Tibial nerve (tissue), 4 donors: ENCODE measurements at regions not wholly inside any gene's neighbourhood (a gene's known extent, or its start where the extent isn't known, plus 50 kb on each side); places are given as distances from the start of the nearest gene placed in this dataset.
"Not testable (repeated sequence)": the region's sequence is repeated elsewhere in the genome, so short reads cannot be mapped to it uniquely, and the experiment has no call there.

Source experiments
- DNase-seq, 2 donors: peaks; one replicate each; pipeline ENCODE4 v3.0.0-alpha.2; 2019; ENCODE audit warnings: low spot score in 2 of 2
- H3K27ac ChIP-seq, 4 donors: fragments of 200-600 bp; sonication (generic) in 3 of 4; one replicate each; pipeline ENCODE4 v1.5.1; 2017 to 2019; ENCODE audit warnings: mild to moderate bottlenecking in 1 of 4
- H3K27me3 ChIP-seq, 2 donors: fragments of 200-600 bp; sonication (generic) in 1 of 2; one replicate each; pipeline versions ENCODE4 v1.5.1 to v1.6.0; 2017 to 2019
- H3K36me3 ChIP-seq, 3 donors: fragments of 200-600 bp; sonication (generic); one replicate each; pipeline ENCODE4 v1.5.1; 2018 to 2019
- H3K4me1 ChIP-seq, 4 donors: fragments of 200-600 bp; sonication (generic) in 3 of 4; one replicate each; pipeline ENCODE4 v1.5.1; 2017 to 2019
- H3K4me3 ChIP-seq, 4 donors: fragments of 200-600 bp; sonication (generic) in 3 of 4; one replicate each; pipeline ENCODE4 v1.5.1; 2017 to 2019; ENCODE audit warnings: mild to moderate bottlenecking in 1 of 4, moderate library complexity in 1 of 4
- H3K9me3 ChIP-seq, 4 donors: fragments of 200-600 bp; sonication (generic) in 3 of 4; one replicate each; pipeline ENCODE4 v1.5.1; 2017 to 2019
- WGBS, 2 donors: methylation state at CpG; one replicate each; pipeline ENCODE4 v1.1.5; 2018; 5-methylcytosine and 5-hydroxymethylcytosine counted together

DNA sequence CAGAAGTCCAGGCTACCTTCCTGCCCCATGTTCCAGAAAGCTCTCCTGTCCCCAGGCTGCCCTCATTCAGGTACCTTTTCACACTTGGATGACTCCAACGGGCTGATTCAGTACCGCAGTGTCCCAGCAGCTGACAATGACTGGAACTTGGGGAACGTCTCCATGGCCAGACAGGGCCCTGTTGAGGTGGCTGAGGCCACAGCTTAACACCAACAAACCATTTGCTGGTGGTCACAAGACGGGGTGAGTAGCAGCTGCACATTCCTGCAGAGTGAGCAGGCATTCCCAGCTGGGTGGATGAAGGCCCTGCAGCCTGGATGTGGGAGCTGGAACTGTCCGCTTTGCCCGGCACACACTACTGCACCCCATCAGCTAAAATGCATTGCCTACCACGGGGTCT lies 4481.3 kb upstream of the TPTE start:
- not testable (repeated sequence) for H3K4me3 ChIP-seq, H3K27me3 ChIP-seq, DNase-seq, H3K9me3 ChIP-seq, H3K27ac ChIP-seq, H3K4me1 ChIP-seq, H3K36me3 ChIP-seq
- no CpG with 5 or more reads among the region's 7 CpGs for WGBS, 2 donors

DNA sequence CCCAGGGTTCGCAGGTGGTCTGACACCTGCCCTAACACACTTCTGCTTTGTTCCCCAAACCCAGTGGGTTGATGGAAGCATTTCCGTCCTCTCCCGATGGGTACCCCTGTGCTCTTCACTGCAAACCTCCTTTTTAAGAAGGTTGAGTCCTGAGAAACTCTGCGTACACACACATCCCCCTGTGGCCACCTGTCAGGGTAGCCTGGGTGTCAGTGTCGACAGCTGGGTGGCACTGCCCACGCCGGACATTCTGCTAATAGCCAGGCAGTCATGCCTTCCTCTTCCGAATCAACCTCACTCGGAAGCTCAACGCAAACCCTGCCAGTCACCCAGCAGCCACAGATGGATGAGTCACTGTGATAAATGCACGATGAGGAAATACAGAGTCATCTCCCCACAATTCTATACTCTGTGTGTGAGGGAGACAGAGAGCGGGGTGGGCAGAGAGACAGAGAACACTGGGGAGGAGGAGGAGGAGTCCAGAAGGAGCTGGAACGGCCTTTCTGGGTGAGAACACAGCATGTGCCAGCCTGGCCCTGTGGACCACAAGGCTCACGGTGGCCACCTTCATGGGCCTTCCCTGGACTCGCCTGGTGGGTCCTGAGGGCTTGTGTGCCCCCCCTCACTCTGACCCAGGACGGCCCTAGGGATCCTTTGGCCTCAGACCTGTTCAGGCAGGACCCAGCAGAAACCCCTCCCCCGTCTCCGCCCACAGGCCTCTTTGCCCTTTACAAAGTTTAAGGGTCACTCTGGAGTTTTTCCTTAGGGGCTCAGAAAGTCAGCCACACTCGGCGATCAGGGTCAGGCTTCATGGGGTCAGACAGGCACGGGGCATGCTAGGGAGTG lies 4477.7 kb upstream of the TPTE start:
- not testable (repeated sequence) for H3K27ac ChIP-seq, H3K9me3 ChIP-seq, H3K4me1 ChIP-seq, DNase-seq, H3K4me3 ChIP-seq, H3K27me3 ChIP-seq, H3K36me3 ChIP-seq
- WGBS, 2 donors: no CpG with 5 or more reads among the region's 21 CpGs

- H3K36me3 ChIP-seq, DNase-seq: not testable (repeated sequence)
- no CpG with 5 or more reads among the region's 13 CpGs for WGBS, 2 donors
Observed at GRCh38 chr21:6044695-6045094, 4476.7 kb upstream of the TPTE start.

DNA sequence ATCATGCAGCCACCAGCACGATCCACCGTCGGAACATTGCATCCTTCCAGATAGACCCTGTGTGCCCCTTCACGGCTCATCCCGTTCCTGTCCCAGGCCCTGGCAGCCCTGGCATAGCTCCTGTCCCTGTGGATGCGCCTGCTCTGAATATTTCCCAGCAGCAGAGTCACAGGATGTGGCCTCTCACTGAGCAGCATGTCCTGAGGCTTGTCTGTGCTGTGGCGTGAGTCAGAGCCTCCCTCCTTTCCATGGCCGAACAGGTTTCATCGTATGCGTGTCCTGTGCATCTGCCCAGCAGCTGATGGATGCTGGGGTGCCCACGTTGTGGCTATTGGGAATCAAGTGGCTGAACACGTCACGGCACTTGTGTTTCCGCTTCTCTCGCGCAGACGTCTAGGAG lies 4471.5 kb upstream of the TPTE start:
- no CpG with 5 or more reads among the region's 17 CpGs for WGBS, 2 donors
- not testable (repeated sequence) for H3K27me3 ChIP-seq

More at GRCh38 chr21:6044695-6045094, 4476.7 kb upstream of the TPTE start:
- H3K4me3 ChIP-seq, H3K27me3 ChIP-seq, H3K9me3 ChIP-seq, H3K4me1 ChIP-seq, H3K27ac ChIP-seq: not testable (repeated sequence)

GRCh38 chr21:6052109-6052508 lies 4469.3 kb upstream of the TPTE start:
- H3K4me3 ChIP-seq, H3K27ac ChIP-seq, H3K9me3 ChIP-seq, H3K36me3 ChIP-seq, H3K27me3 ChIP-seq, DNase-seq, H3K4me1 ChIP-seq: not testable (repeated sequence)
- no CpG with 5 or more reads among the region's 5 CpGs for WGBS, 2 donors

More for the DNA sequence above, 4471.5 kb upstream of the TPTE start:
- H3K4me3 ChIP-seq, H3K9me3 ChIP-seq, H3K4me1 ChIP-seq, H3K36me3 ChIP-seq, H3K27ac ChIP-seq, DNase-seq: not testable (repeated sequence)

DNA sequence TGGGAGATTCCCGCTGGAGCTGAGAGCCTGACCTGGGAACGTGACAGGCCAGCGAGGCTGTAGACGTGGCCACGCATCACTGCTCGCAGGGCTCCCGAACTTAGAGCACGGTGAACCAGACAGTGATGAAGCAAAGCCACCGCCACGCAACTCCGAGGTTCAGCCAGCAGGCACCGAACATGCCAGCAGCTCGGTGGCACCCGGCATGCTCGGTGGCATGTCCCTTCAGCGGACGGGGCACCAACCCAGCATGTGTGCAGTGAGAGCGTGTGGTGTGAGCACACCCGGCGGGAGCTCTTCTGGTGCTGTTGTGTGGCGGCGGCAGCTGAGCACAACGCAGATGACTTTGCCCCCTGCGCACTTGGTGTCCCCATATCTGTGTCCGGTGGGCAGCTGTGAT lies 4468.2 kb upstream of the TPTE start:
- not testable (repeated sequence) for H3K27ac ChIP-seq, H3K4me1 ChIP-seq, H3K27me3 ChIP-seq, H3K4me3 ChIP-seq, H3K9me3 ChIP-seq, H3K36me3 ChIP-seq, DNase-seq
- no CpG with 5 or more reads among the region's 25 CpGs for WGBS, 2 donors

DNA sequence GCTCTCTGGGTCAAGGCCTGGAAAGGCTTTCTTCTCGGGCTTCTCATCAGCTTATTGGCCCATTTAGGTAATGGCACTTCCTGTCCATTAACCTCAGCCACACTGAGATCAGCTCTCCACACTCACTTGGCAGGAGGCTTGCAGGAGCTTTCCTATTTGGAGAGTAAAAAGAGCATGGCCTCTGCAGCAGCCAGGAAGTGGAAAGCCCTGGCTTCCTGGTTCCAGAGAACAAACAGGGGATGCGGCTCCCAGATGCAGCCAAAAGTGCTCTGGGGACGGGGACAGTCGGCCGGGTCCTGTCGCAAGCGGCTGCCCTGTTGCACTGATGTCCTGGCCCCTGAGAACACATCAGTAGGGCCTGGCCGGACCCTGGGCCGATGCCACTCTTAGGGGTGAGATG lies 4462.4 kb upstream of the TPTE start:
- not testable (repeated sequence) for DNase-seq, H3K36me3 ChIP-seq, H3K4me3 ChIP-seq, H3K9me3 ChIP-seq, H3K4me1 ChIP-seq, H3K27ac ChIP-seq, H3K27me3 ChIP-seq
- WGBS, 2 donors: no CpG with 5 or more reads among the region's 9 CpGs

GRCh38 chr21:6060054-6060681 lies 4461.2 kb upstream of the TPTE start:
- WGBS, 2 donors: no CpG with 5 or more reads among the region's 21 CpGs
- not testable (repeated sequence) for H3K27me3 ChIP-seq, H3K9me3 ChIP-seq, H3K4me3 ChIP-seq, H3K4me1 ChIP-seq, DNase-seq, H3K27ac ChIP-seq, H3K36me3 ChIP-seq

DNA sequence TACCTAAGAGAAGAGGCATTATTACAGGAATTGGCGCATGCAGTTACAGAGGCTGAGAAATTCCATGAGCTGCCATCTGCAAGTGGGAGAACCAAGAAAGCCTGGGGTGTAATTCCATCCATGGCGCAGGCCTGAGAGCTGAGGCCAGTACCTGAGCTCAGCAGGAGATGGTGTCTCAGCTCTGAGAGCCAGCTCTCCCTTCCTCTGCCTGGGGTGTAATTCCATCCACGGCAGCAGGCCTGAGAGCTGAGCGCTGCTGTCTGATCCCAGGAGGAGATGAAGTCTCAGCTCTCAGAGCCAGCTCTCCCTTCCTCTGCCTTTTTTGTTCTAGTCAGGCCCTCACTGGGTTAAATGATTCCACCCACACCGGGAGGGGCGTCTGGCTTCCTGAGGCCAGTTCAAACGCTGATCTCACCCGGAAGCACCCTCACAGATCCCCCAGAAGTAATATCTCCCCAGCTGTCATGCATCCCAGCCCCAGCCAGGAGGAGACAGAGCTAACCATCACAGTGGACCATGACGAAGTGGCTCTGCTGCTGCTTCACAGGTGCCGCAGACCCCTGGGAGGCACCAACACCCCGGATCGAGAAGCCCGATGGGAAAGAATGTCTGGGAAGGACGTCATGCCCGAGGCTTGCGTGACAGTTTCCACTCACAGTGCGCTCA lies 4454.9 kb upstream of the TPTE start:
- DNase-seq, H3K36me3 ChIP-seq: not testable (repeated sequence)
- no CpG with 5 or more reads among the region's 17 CpGs for WGBS, 2 donors

GRCh38 chr21:6068098-6068831 lies 4453.1 kb upstream of the TPTE start:
- not testable (repeated sequence) for H3K9me3 ChIP-seq, H3K27ac ChIP-seq, H3K27me3 ChIP-seq, H3K4me1 ChIP-seq, H3K4me3 ChIP-seq, H3K36me3 ChIP-seq, DNase-seq
- no CpG with 5 or more reads among the region's 31 CpGs for WGBS, 2 donors

More for the DNA sequence above, 4454.9 kb upstream of the TPTE start:
- H3K27ac ChIP-seq, H3K4me3 ChIP-seq, H3K27me3 ChIP-seq, H3K9me3 ChIP-seq, H3K4me1 ChIP-seq: not testable (repeated sequence)

DNA sequence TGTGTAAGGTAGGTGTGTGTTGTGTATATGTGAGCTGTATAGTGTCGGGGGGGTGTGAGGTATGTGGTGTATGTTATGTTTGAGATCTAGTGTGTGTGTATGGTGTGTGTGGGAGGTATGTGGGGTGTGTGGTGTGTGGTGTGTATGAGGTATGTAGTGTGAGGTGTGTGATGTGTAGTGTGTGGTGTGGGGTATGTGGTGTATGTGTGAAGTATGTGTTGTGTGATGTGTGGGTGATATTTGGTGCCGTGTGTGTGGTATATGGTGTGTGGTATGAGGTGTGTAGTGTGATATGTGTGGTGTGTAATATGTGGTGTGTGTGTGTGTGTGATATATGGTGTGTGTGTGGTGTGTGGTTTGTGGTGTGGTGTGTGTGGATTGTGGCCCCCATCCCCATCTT lies 4451.2 kb upstream of the TPTE start:
- not testable (repeated sequence) for DNase-seq, H3K4me1 ChIP-seq, H3K27ac ChIP-seq

GRCh38 chr21:6072691-6073090 lies 4448.7 kb upstream of the TPTE start:
- not testable (repeated sequence) for H3K36me3 ChIP-seq, H3K9me3 ChIP-seq, H3K27ac ChIP-seq, H3K27me3 ChIP-seq, H3K4me3 ChIP-seq, DNase-seq, H3K4me1 ChIP-seq
- no CpG with 5 or more reads among the region's 5 CpGs for WGBS, 2 donors

More for the DNA sequence above, 4451.2 kb upstream of the TPTE start:
- H3K4me3 ChIP-seq, H3K27me3 ChIP-seq, H3K36me3 ChIP-seq, H3K9me3 ChIP-seq: not testable (repeated sequence)
- WGBS, 2 donors: 89 to 95% methylated on average over 2 of the region's 2 CpGs

GRCh38 chr21:6073993-6074705 lies 4447.2 kb upstream of the TPTE start:
- not testable (repeated sequence) for H3K27me3 ChIP-seq, H3K27ac ChIP-seq, H3K9me3 ChIP-seq, H3K4me1 ChIP-seq, H3K4me3 ChIP-seq, DNase-seq, H3K36me3 ChIP-seq
- no CpG with 5 or more reads among the region's 19 CpGs for WGBS, 2 donors
